ENCODE measurements at regions not wholly inside any gene's neighbourhood (a gene's known extent, or its start where the extent isn't known, plus 50 kb on each side); places are given as distances from the start of the nearest gene placed in this dataset.
"Not testable (repeated sequence)": the region's sequence is repeated elsewhere in the genome, so short reads cannot be mapped to it uniquely, and the experiment has no call there.

DNA sequence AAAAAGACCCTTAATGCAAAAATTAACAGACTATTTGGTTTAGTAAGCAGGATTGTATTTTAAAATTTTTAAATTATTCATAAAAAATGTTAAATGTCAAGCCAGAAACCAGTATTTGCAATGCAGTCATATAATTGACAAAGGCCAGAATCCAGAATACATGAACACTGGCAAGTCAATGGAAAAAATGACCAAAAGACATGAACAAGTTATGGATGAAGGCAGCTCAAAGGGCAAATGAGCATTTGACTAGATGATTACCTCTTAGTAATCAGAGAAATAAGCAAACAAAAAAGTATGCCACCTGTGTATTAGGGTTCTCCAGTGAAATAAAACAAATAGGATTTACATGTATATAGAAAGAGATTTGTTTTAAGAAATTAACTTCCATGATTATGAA, 80.9 kb upstream of the PLGLB2 start:
- H3K4me1 ChIP-seq; H3K27me3 ChIP-seq; H3K36me3 ChIP-seq; intact Hi-C loops (cut with DNase I); H3K4me3 ChIP-seq; DNase-seq; H3K9me3 ChIP-seq; H3K27ac ChIP-seq: not testable (repeated sequence)

GRCh38 chr2:87668361-87668760, 79.5 kb upstream of the PLGLB2 start:
- not testable (repeated sequence) for H3K9me3 ChIP-seq

GRCh38 chr2:87669633-87670231, 78.2 kb upstream of the PLGLB2 start:
- H3K9me3 ChIP-seq; DNase-seq; H3K4me1 ChIP-seq; H3K4me3 ChIP-seq; H3K27me3 ChIP-seq; H3K36me3 ChIP-seq; intact Hi-C loops (cut with DNase I); H3K27ac ChIP-seq: not testable (repeated sequence)
- 92 to 96% methylated on average over 5 of the region's 8 CpGs for WGBS, 2 donors

More at GRCh38 chr2:87668361-87668760, 79.5 kb upstream of the PLGLB2 start:
- H3K36me3 ChIP-seq; DNase-seq; intact Hi-C loops (cut with DNase I); H3K4me3 ChIP-seq; H3K4me1 ChIP-seq; H3K27ac ChIP-seq; H3K27me3 ChIP-seq: not testable (repeated sequence)
- no CpG with 5 or more reads among the region's 5 CpGs for WGBS, 2 donors

GRCh38 chr2:87672404-87672803, 75.5 kb upstream of the PLGLB2 start:
- intact Hi-C loops (cut with DNase I); H3K4me1 ChIP-seq; H3K27me3 ChIP-seq; DNase-seq; H3K4me3 ChIP-seq; H3K9me3 ChIP-seq; H3K36me3 ChIP-seq; H3K27ac ChIP-seq: not testable (repeated sequence)
- WGBS, 2 donors = 80 to 94% methylated on average over 4 of the region's 4 CpGs

- H3K4me3 ChIP-seq; intact Hi-C loops (cut with DNase I); H3K4me1 ChIP-seq; H3K27me3 ChIP-seq; H3K9me3 ChIP-seq; H3K36me3 ChIP-seq; DNase-seq; H3K27ac ChIP-seq: not testable (repeated sequence)
- peak in 2 of 4 donors; percentile 61 to 63 for TF ChIP-seq POLR2AphosphoS5 (IDR thresholded peaks at IDR 0.05)
- 80 to 96% methylated on average over 1 of the region's 2 CpGs for WGBS, 2 donors
These were observed 73.2 kb upstream of the PLGLB2 start for GRCh38 chr2:87674729-87675128.

- DNase-seq; H3K4me1 ChIP-seq; intact Hi-C loops (cut with DNase I); H3K27me3 ChIP-seq; H3K4me3 ChIP-seq; H3K27ac ChIP-seq; H3K9me3 ChIP-seq; H3K36me3 ChIP-seq: not testable (repeated sequence)
- WGBS, 2 donors = 91 to 95% methylated on average over 4 to 5 of the region's 7 CpGs
These were observed 72.4 kb upstream of the PLGLB2 start for GRCh38 chr2:87675487-87675886.

- H3K27me3 ChIP-seq; H3K9me3 ChIP-seq; H3K36me3 ChIP-seq; H3K4me1 ChIP-seq; intact Hi-C loops (cut with DNase I); H3K27ac ChIP-seq; DNase-seq; H3K4me3 ChIP-seq: not testable (repeated sequence)
- 24 to 65% methylated on average over 1 of the region's 5 CpGs for WGBS, 2 donors
These were observed 70.4 kb upstream of the PLGLB2 start for GRCh38 chr2:87677421-87677923.

DNA sequence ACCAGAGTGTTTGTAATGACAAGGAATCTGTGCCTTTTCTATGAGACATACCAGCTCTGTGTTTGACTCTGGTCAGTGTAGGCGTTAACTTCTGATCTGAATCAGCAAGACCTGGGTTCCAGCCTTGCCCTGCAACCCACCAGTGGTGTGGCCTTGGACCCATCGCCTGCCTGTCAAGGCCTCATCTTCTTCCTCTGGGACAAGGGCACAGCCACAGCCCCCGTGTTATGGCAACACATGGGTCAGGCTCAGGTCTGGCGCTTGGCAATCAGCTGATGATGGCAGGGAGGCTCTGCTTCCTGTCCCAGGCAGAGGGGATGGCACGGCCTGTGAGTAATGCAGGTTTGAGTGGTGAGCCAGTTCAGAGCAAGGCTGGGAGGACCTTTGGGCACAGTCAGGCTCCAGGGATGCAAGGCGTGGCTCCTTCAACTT, 69.1 kb upstream of the PLGLB2 start:
- H3K4me3 ChIP-seq; intact Hi-C loops (cut with DNase I); H3K4me1 ChIP-seq; H3K36me3 ChIP-seq; DNase-seq; H3K27me3 ChIP-seq; H3K27ac ChIP-seq; H3K9me3 ChIP-seq: not testable (repeated sequence)
- 88 to 95% methylated on average over 5 of the region's 6 CpGs for WGBS, 2 donors

GRCh38 chr2:87679950-87680349, 67.9 kb upstream of the PLGLB2 start:
- DNase-seq; H3K27me3 ChIP-seq; H3K4me1 ChIP-seq; H3K27ac ChIP-seq; H3K9me3 ChIP-seq; intact Hi-C loops (cut with DNase I); H3K4me3 ChIP-seq; H3K36me3 ChIP-seq: not testable (repeated sequence)
- WGBS, 2 donors = 88 to 89% methylated on average over 2 of the region's 4 CpGs

DNA sequence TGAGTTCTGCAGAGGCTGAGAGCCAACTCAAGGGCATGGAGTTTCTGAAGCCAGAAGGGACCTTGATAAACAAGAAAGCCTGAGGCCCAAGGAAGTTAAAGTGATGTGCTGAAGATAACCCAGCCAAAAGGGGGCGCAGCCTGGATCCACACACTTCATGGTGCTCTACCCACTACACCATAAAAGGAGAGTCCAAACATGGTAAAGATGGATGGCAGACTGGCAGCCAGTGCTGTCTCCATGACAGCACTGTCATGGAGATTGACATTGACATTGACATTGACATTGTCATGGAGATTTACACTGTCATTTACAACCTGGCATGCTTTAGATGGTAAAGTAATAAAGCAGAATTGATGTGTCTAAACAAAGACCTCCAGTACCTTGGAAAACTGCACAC, 67.2 kb upstream of the PLGLB2 start:
- peak in 2 of 4 donors; percentile 38 to 40 for TF ChIP-seq POLR2AphosphoS5 (IDR thresholded peaks at IDR 0.05)
- H3K27me3 ChIP-seq; intact Hi-C loops (cut with DNase I); DNase-seq; H3K36me3 ChIP-seq; H3K4me1 ChIP-seq; H3K9me3 ChIP-seq; H3K4me3 ChIP-seq; H3K27ac ChIP-seq: not testable (repeated sequence)
- WGBS, 2 donors = 82 to 100% methylated on average over 1 of the region's 1 CpG
